ENCODE measurements at regions not wholly inside any gene's neighbourhood (a gene's known extent, or its start where the extent isn't known, plus 50 kb on each side); places are given as distances from the start of the nearest gene placed in this dataset.

- POLR2A ChIA-PET (ENCODE audit: low non-redundant PET): no interaction called here
- no peaks in the 10 kb centered on the region for H3K27me3 ChIP-seq (replicated peaks; ENCODE audit: insufficient read depth, low read depth, low read length, poor library complexity)
- intact Hi-C loops (cut with micrococcal nuclease; ENCODE audit: unreplicated experiment): loop anchor here (5.0 kb wide), 1 partner anchor 1227 kb away; no protein-coding TSS in a partner anchor
- no peak for DNase-seq (ENCODE audit: low spot score)
- no peaks in the 10 kb centered on the region for H3K36me3 ChIP-seq (ENCODE audit: insufficient read depth, low read length, poor library complexity, severe bottlenecking)
- H3K9me3 ChIP-seq (ENCODE audit: low read depth, low read length, poor library complexity, severe bottlenecking): no peaks in the 10 kb centered on the region
- CTCF ChIA-PET: no interaction called here
- TF ChIP-seq CTCF (conservative IDR thresholded peaks at IDR 0.05; ENCODE audit: low read depth, low read length) (no peak), EZH2 (IDR thresholded peaks at IDR 0.05; ENCODE audit: borderline replicate concordance, low read depth, low read length, poor library complexity, severe bottlenecking) (no peak)
- H3K27ac ChIP-seq (ENCODE audit: low read depth, low read length, poor library complexity, severe bottlenecking): no peak overlapping the region
- H3K4me3 ChIP-seq (ENCODE audit: low read depth, low read length, poor library complexity, severe bottlenecking): no peak overlapping the region
- BruUV-seq (replicated peaks): no TSS peak
- no peaks in the 10 kb centered on the region for H3K4me1 ChIP-seq (ENCODE audit: insufficient read depth, low read length, poor library complexity, severe bottlenecking)
Observed at GRCh38 chr18:73983970-73984369, 163.7 kb downstream of the FBXO15 start.

- intact Hi-C loops (cut with micrococcal nuclease; ENCODE audit: unreplicated experiment): loop anchor here (5.0 kb wide), 1 partner anchor 1226 kb away; no protein-coding TSS in a partner anchor
- Histone ChIP-seq H3K27ac (ENCODE audit: low read depth, low read length, poor library complexity, severe bottlenecking) (no peak overlapping the region), H3K4me3 (ENCODE audit: low read depth, low read length, poor library complexity, severe bottlenecking) (no peak overlapping the region), H3K36me3 (ENCODE audit: insufficient read depth, low read length, poor library complexity, severe bottlenecking) (no peaks in the 10 kb centered on the region), H3K4me1 (ENCODE audit: insufficient read depth, low read length, poor library complexity, severe bottlenecking) (no peaks in the 10 kb centered on the region), H3K27me3 (replicated peaks; ENCODE audit: insufficient read depth, low read depth, low read length, poor library complexity) (no peaks in the 10 kb centered on the region), H3K9me3 (ENCODE audit: low read depth, low read length, poor library complexity, severe bottlenecking) (no peaks in the 10 kb centered on the region)
- DNase-seq (ENCODE audit: low spot score): no peak
- ChIA-PET POLR2A (ENCODE audit: low non-redundant PET) (no interaction called here), CTCF (no interaction called here)
- no peak for TF ChIP-seq CTCF (conservative IDR thresholded peaks at IDR 0.05; ENCODE audit: low read depth, low read length)
- BruUV-seq (replicated peaks): no TSS peak
Observed at GRCh38 chr18:73983496-73983895, 164.1 kb downstream of the FBXO15 start.

- CTCF ChIA-PET: no interaction called here
Observed at GRCh38 chr18:73981796-73982195, 165.8 kb downstream of the FBXO15 start.

More at GRCh38 chr18:73981796-73982195, 165.8 kb downstream of the FBXO15 start:
- no peak for DNase-seq (ENCODE audit: low spot score)
- no peaks in the 10 kb centered on the region for H3K27me3 ChIP-seq (replicated peaks; ENCODE audit: insufficient read depth, low read depth, low read length, poor library complexity)
- no TSS peak for BruUV-seq (replicated peaks)
- no peak overlapping the region for H3K27ac ChIP-seq (ENCODE audit: low read depth, low read length, poor library complexity, severe bottlenecking)
- H3K9me3 ChIP-seq (ENCODE audit: low read depth, low read length, poor library complexity, severe bottlenecking): no peaks in the 10 kb centered on the region
- POLR2A ChIA-PET (ENCODE audit: low non-redundant PET): no interaction called here
- intact Hi-C loops (cut with micrococcal nuclease; ENCODE audit: unreplicated experiment): loop anchor here (5.0 kb wide), 1 partner anchor 1224 kb away; no protein-coding TSS in a partner anchor
- H3K4me3 ChIP-seq (ENCODE audit: low read depth, low read length, poor library complexity, severe bottlenecking): no peak overlapping the region
- no peaks in the 10 kb centered on the region for H3K4me1 ChIP-seq (ENCODE audit: insufficient read depth, low read length, poor library complexity, severe bottlenecking)
- H3K36me3 ChIP-seq (ENCODE audit: insufficient read depth, low read length, poor library complexity, severe bottlenecking): no peaks in the 10 kb centered on the region
- no peak for TF ChIP-seq EZH2 (IDR thresholded peaks at IDR 0.05; ENCODE audit: borderline replicate concordance, low read depth, low read length, poor library complexity, severe bottlenecking)
- TF ChIP-seq CTCF (conservative IDR thresholded peaks at IDR 0.05; ENCODE audit: low read depth, low read length): no peak

Measured in A673 (cell line).